Hematopoietic multipotent progenitor cell (in vitro differentiated cells): ENCODE measurements at regions not wholly inside any gene's neighbourhood (a gene's known extent, or its start where the extent isn't known, plus 50 kb on each side); places are given as distances from the start of the nearest gene placed in this dataset.
"Not testable (repeated sequence)": the region's sequence is repeated elsewhere in the genome, so short reads cannot be mapped to it uniquely, and the experiment has no call there.

Experiments used
- DNase-seq, 3 donors: peaks; one replicate each; pipeline ENCODE4 v3.0.0-alpha.2; 2011 to 2015; ENCODE audit warnings: low read depth in 2 of 3, low spot score in 2 of 3

- not testable (repeated sequence) for DNase-seq
Measured at GRCh38 chr2:90288396-90288795, 1596.9 kb downstream of the RPIA start.

GRCh38 chr2:90289291-90289980 lies 1598.0 kb downstream of the RPIA start:
- DNase-seq = not testable (repeated sequence)

GRCh38 chr2:90290701-90291100 lies 1599.2 kb downstream of the RPIA start:
- DNase-seq = not testable (repeated sequence)

- DNase-seq = not testable (repeated sequence)
Measured at GRCh38 chr2:90291168-90291883, 1599.9 kb downstream of the RPIA start.

- not testable (repeated sequence) for DNase-seq
Measured at GRCh38 chr2:90291934-90292333, 1600.5 kb downstream of the RPIA start.

- DNase-seq = not testable (repeated sequence)
Measured at GRCh38 chr2:90292451-90292850, 1601.0 kb downstream of the RPIA start.

- not testable (repeated sequence) for DNase-seq
Measured at GRCh38 chr2:90293224-90293623, 1601.8 kb downstream of the RPIA start.

GRCh38 chr2:90293806-90294205 lies 1602.3 kb downstream of the RPIA start:
- DNase-seq = not testable (repeated sequence)

GRCh38 chr2:90295036-90295750 lies 1603.7 kb downstream of the RPIA start:
- not testable (repeated sequence) for DNase-seq

GRCh38 chr2:90296484-90296777 lies 1605.0 kb downstream of the RPIA start:
- not testable (repeated sequence) for DNase-seq

- DNase-seq = not testable (repeated sequence)
Measured at GRCh38 chr2:90297701-90298100, 1606.2 kb downstream of the RPIA start.

- DNase-seq = not testable (repeated sequence)
Measured at GRCh38 chr2:90298126-90298755, 1606.8 kb downstream of the RPIA start.

GRCh38 chr2:90298983-90299382 lies 1607.5 kb downstream of the RPIA start:
- DNase-seq = not testable (repeated sequence)

GRCh38 chr2:90322982-90323381 lies 1631.5 kb downstream of the RPIA start:
- DNase-seq = not testable (repeated sequence)

GRCh38 chr2:90323612-90324558 lies 1632.4 kb downstream of the RPIA start:
- peak in 1 of 3 donors; percentile 34 for DNase-seq

GRCh38 chr2:90324672-90325071 lies 1633.2 kb downstream of the RPIA start:
- not testable (repeated sequence) for DNase-seq

- DNase-seq = not testable (repeated sequence)
Measured at GRCh38 chr2:90325796-90326353, 1634.4 kb downstream of the RPIA start.

- DNase-seq = not testable (repeated sequence)
Measured at GRCh38 chr2:90355546-90355945, 1664.1 kb downstream of the RPIA start.

- DNase-seq = not testable (repeated sequence)
Measured at GRCh38 chr2:90359344-90359743, 1667.9 kb downstream of the RPIA start.
